ENCODE measurements at regions not wholly inside any gene's neighbourhood (a gene's known extent, or its start where the extent isn't known, plus 50 kb on each side); places are given as distances from the start of the nearest gene placed in this dataset.

- TF ChIP-seq FOXP2 (optimal IDR thresholded peaks at IDR 0.05; ENCODE audit: borderline replicate concordance, extremely low read depth, extremely low read length, insufficient read depth) (no peak), REST (IDR thresholded peaks at IDR 0.05; ENCODE audit: insufficient read depth in 1 of 2, low read depth in 2 of 2, low read length in 2 of 2) (no peak), POLR2AphosphoS5 (IDR thresholded peaks at IDR 0.05; ENCODE audit: low read depth, low read length) (no peak), TAF1 (IDR thresholded peaks at IDR 0.05; ENCODE audit: borderline replicate concordance, insufficient read depth, low read length) (no peak), SIN3A (IDR thresholded peaks at IDR 0.05; ENCODE audit: borderline replicate concordance, insufficient read depth, low read length) (no peak)
Measured at GRCh38 chr16:5396880-5397279, 299.3 kb upstream of the EEF2KMT start.

GRCh38 chr16:5393070-5393469 is 295.5 kb upstream of the EEF2KMT start:
- no peak for TF ChIP-seq SIN3A (IDR thresholded peaks at IDR 0.05; ENCODE audit: borderline replicate concordance, insufficient read depth, low read length)
- no peak for TF ChIP-seq TAF1 (IDR thresholded peaks at IDR 0.05; ENCODE audit: borderline replicate concordance, insufficient read depth, low read length)
- no peak for TF ChIP-seq FOXP2 (optimal IDR thresholded peaks at IDR 0.05; ENCODE audit: borderline replicate concordance, extremely low read depth, extremely low read length, insufficient read depth)
- TF ChIP-seq REST (IDR thresholded peaks at IDR 0.05; ENCODE audit: insufficient read depth in 1 of 2, low read depth in 2 of 2, low read length in 2 of 2), result no peak
- no peak for TF ChIP-seq POLR2AphosphoS5 (IDR thresholded peaks at IDR 0.05; ENCODE audit: low read depth, low read length)

GRCh38 chr16:5386989-5387388 is 289.4 kb upstream of the EEF2KMT start:
- TF ChIP-seq REST (IDR thresholded peaks at IDR 0.05; ENCODE audit: insufficient read depth in 1 of 2, low read depth in 2 of 2, low read length in 2 of 2), result no peak
- no peak for TF ChIP-seq SIN3A (IDR thresholded peaks at IDR 0.05; ENCODE audit: borderline replicate concordance, insufficient read depth, low read length)
- TF ChIP-seq POLR2AphosphoS5 (IDR thresholded peaks at IDR 0.05; ENCODE audit: low read depth, low read length), result no peak
- TF ChIP-seq FOXP2 (optimal IDR thresholded peaks at IDR 0.05; ENCODE audit: borderline replicate concordance, extremely low read depth, extremely low read length, insufficient read depth), result no peak
- no peak for TF ChIP-seq TAF1 (IDR thresholded peaks at IDR 0.05; ENCODE audit: borderline replicate concordance, insufficient read depth, low read length)

GRCh38 chr16:5385811-5386210 is 288.2 kb upstream of the EEF2KMT start:
- no peak for TF ChIP-seq SIN3A (IDR thresholded peaks at IDR 0.05; ENCODE audit: borderline replicate concordance, insufficient read depth, low read length)
- no peak for TF ChIP-seq POLR2AphosphoS5 (IDR thresholded peaks at IDR 0.05; ENCODE audit: low read depth, low read length)
- no peak for TF ChIP-seq FOXP2 (optimal IDR thresholded peaks at IDR 0.05; ENCODE audit: borderline replicate concordance, extremely low read depth, extremely low read length, insufficient read depth)
- TF ChIP-seq TAF1 (IDR thresholded peaks at IDR 0.05; ENCODE audit: borderline replicate concordance, insufficient read depth, low read length), result no peak
- no peak for TF ChIP-seq REST (IDR thresholded peaks at IDR 0.05; ENCODE audit: insufficient read depth in 1 of 2, low read depth in 2 of 2, low read length in 2 of 2)

GRCh38 chr16:5385115-5385514 is 287.5 kb upstream of the EEF2KMT start:
- TF ChIP-seq SIN3A (IDR thresholded peaks at IDR 0.05; ENCODE audit: borderline replicate concordance, insufficient read depth, low read length), result no peak
- no peak for TF ChIP-seq TAF1 (IDR thresholded peaks at IDR 0.05; ENCODE audit: borderline replicate concordance, insufficient read depth, low read length)
- TF ChIP-seq REST (IDR thresholded peaks at IDR 0.05; ENCODE audit: insufficient read depth in 1 of 2, low read depth in 2 of 2, low read length in 2 of 2), result no peak
- TF ChIP-seq FOXP2 (optimal IDR thresholded peaks at IDR 0.05; ENCODE audit: borderline replicate concordance, extremely low read depth, extremely low read length, insufficient read depth), result no peak
- TF ChIP-seq POLR2AphosphoS5 (IDR thresholded peaks at IDR 0.05; ENCODE audit: low read depth, low read length), result no peak
